ENCODE measurements at regions not wholly inside any gene's neighbourhood (a gene's known extent, or its start where the extent isn't known, plus 50 kb on each side); places are given as distances from the start of the nearest gene placed in this dataset.
"Not testable (repeated sequence)": the region's sequence is repeated elsewhere in the genome, so short reads cannot be mapped to it uniquely, and the experiment has no call there.

DNA sequence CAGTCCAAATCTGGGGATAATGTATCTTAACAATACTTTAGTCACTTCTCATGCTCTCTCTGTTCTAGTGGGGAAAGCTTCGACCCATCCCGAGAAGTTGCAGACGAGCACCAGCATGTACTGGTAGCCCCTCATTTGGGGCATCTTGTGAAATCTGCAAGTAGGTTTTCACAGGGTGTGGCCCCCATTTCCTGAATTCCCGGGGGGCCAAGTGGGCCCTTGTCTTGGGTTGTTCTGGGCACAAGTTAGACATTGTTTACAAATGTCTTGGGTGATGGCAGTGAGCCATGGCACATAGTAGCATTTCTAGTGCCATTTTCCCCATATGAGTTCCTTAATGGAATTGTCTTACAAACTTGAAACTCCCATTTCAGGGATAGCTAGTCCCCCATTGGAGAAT, 216.7 kb upstream of the KCND2 start:
- Histone ChIP-seq H3K9me3 (no peaks in the 10 kb centered on the region), H3K27ac (no peak overlapping the region), H3K4me1 (replicated peaks) (no peaks in the 10 kb centered on the region), H3K36me3 (no peaks in the 10 kb centered on the region), H3K27me3 (replicated peaks; ENCODE audit: insufficient read depth) (no peaks in the 10 kb centered on the region), H3K4me3 (no peak overlapping the region)
- no peak for DNase-seq (ENCODE audit: low spot score)
- no peak for TF ChIP-seq POLR2A (IDR thresholded peaks at IDR 0.05)
- no peak for TF ChIP-seq POLR2AphosphoS5 (IDR thresholded peaks at IDR 0.05)
- TF ChIP-seq, protein P1, sequence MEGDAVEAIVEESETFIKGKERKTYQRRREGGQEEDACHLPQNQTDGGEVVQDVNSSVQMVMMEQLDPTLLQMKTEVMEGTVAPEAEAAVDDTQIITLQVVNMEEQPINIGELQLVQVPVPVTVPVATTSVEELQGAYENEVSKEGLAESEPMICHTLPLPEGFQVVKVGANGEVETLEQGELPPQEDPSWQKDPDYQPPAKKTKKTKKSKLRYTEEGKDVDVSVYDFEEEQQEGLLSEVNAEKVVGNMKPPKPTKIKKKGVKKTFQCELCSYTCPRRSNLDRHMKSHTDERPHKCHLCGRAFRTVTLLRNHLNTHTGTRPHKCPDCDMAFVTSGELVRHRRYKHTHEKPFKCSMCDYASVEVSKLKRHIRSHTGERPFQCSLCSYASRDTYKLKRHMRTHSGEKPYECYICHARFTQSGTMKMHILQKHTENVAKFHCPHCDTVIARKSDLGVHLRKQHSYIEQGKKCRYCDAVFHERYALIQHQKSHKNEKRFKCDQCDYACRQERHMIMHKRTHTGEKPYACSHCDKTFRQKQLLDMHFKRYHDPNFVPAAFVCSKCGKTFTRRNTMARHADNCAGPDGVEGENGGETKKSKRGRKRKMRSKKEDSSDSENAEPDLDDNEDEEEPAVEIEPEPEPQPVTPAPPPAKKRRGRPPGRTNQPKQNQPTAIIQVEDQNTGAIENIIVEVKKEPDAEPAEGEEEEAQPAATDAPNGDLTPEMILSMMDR (IDR thresholded peaks at IDR 0.05) = no peak
- 79% methylated on average over 4 of the region's 4 CpGs for whole genome bisulfite sequencing
- intact Hi-C loops (cut with DNase I) = no loop called here

DNA sequence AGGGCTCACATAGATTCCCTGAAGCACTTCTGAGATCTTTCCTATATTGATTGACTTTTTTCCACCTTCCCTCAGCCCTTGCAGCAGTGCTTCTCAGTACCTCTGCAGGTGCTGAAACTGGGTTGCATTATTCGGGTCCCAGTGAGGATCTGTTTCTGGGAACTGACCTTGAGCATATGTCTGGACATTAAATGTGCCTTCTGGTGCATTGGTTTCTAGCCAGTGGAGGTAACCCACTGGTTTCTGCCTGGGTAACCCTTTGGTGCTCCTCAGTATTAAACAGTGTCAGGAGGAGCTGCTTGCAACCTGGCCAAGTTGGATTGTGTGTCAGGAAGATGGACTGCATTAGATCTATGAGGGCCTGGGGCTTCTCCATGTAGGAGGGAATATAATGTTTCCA, 213.3 kb upstream of the KCND2 start:
- Histone ChIP-seq H3K4me1 (replicated peaks) (no peaks in the 10 kb centered on the region), H3K36me3 (no peaks in the 10 kb centered on the region), H3K27ac (no peak overlapping the region), H3K27me3 (replicated peaks; ENCODE audit: insufficient read depth) (no peaks in the 10 kb centered on the region), H3K4me3 (no peak overlapping the region), H3K9me3 (no peaks in the 10 kb centered on the region)
- TF ChIP-seq POLR2AphosphoS5 (IDR thresholded peaks at IDR 0.05) (no peak), POLR2A (IDR thresholded peaks at IDR 0.05) (no peak)
- TF ChIP-seq, protein P1 (IDR thresholded peaks at IDR 0.05) = no peak
- WGBS = 95% methylated on average over 1 of the region's 1 CpG
- DNase-seq (ENCODE audit: low spot score) = no peak
- intact Hi-C loops (cut with DNase I) = no loop called here

DNA sequence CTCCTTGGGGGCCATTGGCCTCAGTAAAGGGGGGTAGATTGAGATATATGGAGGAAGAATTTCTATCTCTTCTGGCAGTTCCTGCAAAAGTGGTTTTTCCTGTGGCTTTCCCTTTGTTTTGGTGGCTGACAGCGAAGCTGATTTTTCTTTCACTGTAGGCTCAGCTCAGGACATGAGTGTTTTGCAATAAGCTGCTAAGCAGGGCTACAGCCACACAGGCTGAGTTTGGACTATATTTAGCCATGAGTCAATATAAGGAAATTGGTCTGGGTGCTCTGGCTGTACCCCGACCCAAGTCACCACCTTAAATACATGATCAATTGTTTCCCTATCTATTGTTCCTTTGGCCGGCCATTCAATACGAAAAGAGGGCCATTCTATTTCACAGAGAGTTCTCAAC, 212.7 kb upstream of the KCND2 start:
- no peaks in the 10 kb centered on the region for H3K27me3 ChIP-seq (replicated peaks; ENCODE audit: insufficient read depth)
- H3K36me3 ChIP-seq = no peaks in the 10 kb centered on the region
- intact Hi-C loops (cut with DNase I) = no loop called here
- H3K27ac ChIP-seq = no peak overlapping the region
- H3K4me3 ChIP-seq = no peak overlapping the region
- no peaks in the 10 kb centered on the region for H3K9me3 ChIP-seq
- 83% methylated on average over 4 of the region's 4 CpGs for WGBS
- TF ChIP-seq POLR2AphosphoS5 (IDR thresholded peaks at IDR 0.05) = no peak
- TF ChIP-seq, protein P1 (IDR thresholded peaks at IDR 0.05) = no peak
- TF ChIP-seq POLR2A (IDR thresholded peaks at IDR 0.05) = no peak
- H3K4me1 ChIP-seq (replicated peaks) = no peaks in the 10 kb centered on the region
- DNase-seq (ENCODE audit: low spot score) = no peak

DNA sequence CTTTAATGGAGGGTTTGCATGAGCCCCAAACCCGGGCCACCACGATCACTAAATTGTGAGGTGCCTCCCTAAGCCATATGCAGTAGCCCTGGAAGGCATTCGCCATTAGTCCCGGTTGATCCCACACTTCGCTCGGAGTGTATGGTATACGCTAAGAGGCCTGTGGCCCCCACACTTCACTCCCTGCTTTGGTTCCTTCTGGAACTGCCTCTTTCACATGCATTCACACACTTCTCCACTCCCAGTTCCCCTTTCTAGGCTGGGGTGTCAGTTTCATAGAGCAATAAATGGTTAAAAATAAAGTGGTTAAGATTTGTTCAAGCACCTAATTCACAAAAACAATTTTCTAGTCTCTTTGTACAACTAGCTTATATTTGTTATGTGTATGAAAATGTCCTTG, 212.1 kb upstream of the KCND2 start:
- Histone ChIP-seq H3K9me3 (no peaks in the 10 kb centered on the region), H3K4me3 (no peak overlapping the region), H3K36me3 (no peaks in the 10 kb centered on the region), H3K27me3 (replicated peaks; ENCODE audit: insufficient read depth) (no peaks in the 10 kb centered on the region), H3K4me1 (replicated peaks) (no peaks in the 10 kb centered on the region), H3K27ac (no peak overlapping the region)
- TF ChIP-seq POLR2A (IDR thresholded peaks at IDR 0.05) (no peak), POLR2AphosphoS5 (IDR thresholded peaks at IDR 0.05) (no peak)
- TF ChIP-seq, protein P1 (IDR thresholded peaks at IDR 0.05) = no peak
- intact Hi-C loops (cut with DNase I) = no loop called here
- 95% methylated on average over 7 of the region's 7 CpGs for WGBS
- DNase-seq (ENCODE audit: low spot score) = no peak

DNA sequence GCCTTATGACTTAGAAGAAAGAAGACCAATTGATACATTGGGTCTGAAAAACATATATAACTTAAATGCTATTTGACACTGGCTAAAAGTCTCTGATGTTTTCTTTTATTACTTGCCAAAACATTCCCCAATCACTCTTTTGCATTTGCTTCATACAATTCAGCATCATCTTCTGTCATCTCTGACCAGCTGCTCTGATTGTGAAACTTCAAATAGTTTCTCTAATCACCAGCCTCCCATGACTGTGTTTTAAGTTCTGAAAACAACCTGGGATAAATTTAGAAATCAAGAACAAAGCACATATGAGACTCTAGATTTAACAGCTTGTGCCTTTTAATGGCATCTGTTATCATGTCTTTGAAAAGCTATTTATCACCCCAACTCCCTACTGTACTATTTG, 208.4 kb upstream of the KCND2 start:
- Histone ChIP-seq H3K27me3 (replicated peaks; ENCODE audit: insufficient read depth) (no peaks in the 10 kb centered on the region), H3K36me3 (no peaks in the 10 kb centered on the region), H3K27ac (no peak overlapping the region), H3K9me3 (no peaks in the 10 kb centered on the region), H3K4me1 (replicated peaks) (no peaks in the 10 kb centered on the region), H3K4me3 (no peak overlapping the region)
- DNase-seq (ENCODE audit: low spot score) = no peak
- intact Hi-C loops (cut with DNase I) = no loop called here
- TF ChIP-seq POLR2A (IDR thresholded peaks at IDR 0.05) = no peak
- TF ChIP-seq, protein P1 (IDR thresholded peaks at IDR 0.05) = no peak
- TF ChIP-seq POLR2AphosphoS5 (IDR thresholded peaks at IDR 0.05) = no peak

DNA sequence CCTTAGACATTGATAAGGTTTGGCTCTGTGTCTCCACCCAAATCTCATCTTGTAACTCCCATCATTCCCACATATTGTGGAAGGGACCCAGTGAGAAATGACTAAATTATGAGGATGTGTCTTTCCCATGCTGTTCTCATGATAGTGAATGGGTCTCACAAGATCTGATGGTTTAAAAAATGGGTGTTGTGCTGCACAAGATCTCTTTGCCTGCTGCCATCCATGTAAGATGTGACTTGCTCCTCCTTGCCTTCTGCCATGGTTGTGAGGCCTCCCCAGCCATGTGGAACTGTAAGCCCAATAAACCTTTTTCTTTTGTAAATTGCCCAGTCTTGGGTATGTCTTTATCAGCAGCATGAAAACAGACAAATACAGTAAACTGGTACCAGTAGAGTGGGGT, 206.1 kb upstream of the KCND2 start:
- H3K4me3 ChIP-seq; H3K27ac ChIP-seq; H3K36me3 ChIP-seq; H3K9me3 ChIP-seq; intact Hi-C loops (cut with DNase I); H3K4me1 ChIP-seq (replicated peaks); H3K27me3 ChIP-seq (replicated peaks; ENCODE audit: insufficient read depth); DNase-seq (ENCODE audit: low spot score): not testable (repeated sequence)
